ENCODE measurements at regions not wholly inside any gene's neighbourhood (a gene's known extent, or its start where the extent isn't known, plus 50 kb on each side); places are given as distances from the start of the nearest gene placed in this dataset.

DNA sequence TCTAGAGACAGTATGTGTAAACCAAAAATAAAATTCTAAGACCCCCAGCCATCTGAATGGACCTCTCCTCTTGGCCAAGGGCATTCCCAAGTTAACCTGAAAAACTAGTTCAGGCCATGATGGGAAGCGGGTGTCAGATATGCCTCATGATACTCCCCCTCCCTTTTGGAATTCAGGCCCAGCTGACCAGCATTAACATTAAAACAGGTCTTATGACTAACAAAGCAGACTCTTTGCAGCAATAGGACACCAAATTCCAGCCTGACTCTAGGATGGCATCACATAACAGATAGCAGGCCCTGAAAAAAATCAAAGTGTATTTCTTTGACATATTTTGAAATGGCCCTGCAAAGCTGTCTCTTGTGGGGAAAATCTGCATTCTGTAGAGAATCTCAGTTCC, 73.3 kb upstream of the L3MBTL4 start:
- H3K36me3 ChIP-seq (ENCODE audit: insufficient read depth, low read length), result no peaks in the 10 kb centered on the region
- no peaks in the 10 kb centered on the region for H3F3A ChIP-seq (ENCODE audit: insufficient read depth, low read length)
- no peaks in the 10 kb centered on the region for H3K9me3 ChIP-seq (ENCODE audit: low read length)
- no peaks in the 10 kb centered on the region for H3K9me2 ChIP-seq (ENCODE audit: low read depth, low read length)
- TF ChIP-seq EZH2 (IDR thresholded peaks at IDR 0.05; ENCODE audit: borderline replicate concordance, low read length), result no peak
- TF ChIP-seq, protein P1, sequence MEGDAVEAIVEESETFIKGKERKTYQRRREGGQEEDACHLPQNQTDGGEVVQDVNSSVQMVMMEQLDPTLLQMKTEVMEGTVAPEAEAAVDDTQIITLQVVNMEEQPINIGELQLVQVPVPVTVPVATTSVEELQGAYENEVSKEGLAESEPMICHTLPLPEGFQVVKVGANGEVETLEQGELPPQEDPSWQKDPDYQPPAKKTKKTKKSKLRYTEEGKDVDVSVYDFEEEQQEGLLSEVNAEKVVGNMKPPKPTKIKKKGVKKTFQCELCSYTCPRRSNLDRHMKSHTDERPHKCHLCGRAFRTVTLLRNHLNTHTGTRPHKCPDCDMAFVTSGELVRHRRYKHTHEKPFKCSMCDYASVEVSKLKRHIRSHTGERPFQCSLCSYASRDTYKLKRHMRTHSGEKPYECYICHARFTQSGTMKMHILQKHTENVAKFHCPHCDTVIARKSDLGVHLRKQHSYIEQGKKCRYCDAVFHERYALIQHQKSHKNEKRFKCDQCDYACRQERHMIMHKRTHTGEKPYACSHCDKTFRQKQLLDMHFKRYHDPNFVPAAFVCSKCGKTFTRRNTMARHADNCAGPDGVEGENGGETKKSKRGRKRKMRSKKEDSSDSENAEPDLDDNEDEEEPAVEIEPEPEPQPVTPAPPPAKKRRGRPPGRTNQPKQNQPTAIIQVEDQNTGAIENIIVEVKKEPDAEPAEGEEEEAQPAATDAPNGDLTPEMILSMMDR (IDR thresholded peaks at IDR 0.05; ENCODE audit: low read length), result no peak
- H3K4me3 ChIP-seq (ENCODE audit: low read depth, low read length, poor library complexity, severe bottlenecking), result no peak overlapping the region
- no peak overlapping the region for H3K9ac ChIP-seq (ENCODE audit: low read length)
- no peaks in the 10 kb centered on the region for H3K4me1 ChIP-seq (ENCODE audit: insufficient read depth, low read length, severe bottlenecking)
- H3K27me3 ChIP-seq (ENCODE audit: insufficient read depth, low read length), result no peaks in the 10 kb centered on the region
- H3K4me2 ChIP-seq (ENCODE audit: low read length), result no peak overlapping the region
- H4K20me1 ChIP-seq (ENCODE audit: insufficient read depth, low read length), result no peaks in the 10 kb centered on the region
- no peak overlapping the region for H3K27ac ChIP-seq (ENCODE audit: low read depth, low read length, poor library complexity, severe bottlenecking)
- H2AFZ ChIP-seq (ENCODE audit: low read length), result no peak overlapping the region
- H3K79me2 ChIP-seq (ENCODE audit: insufficient read depth, low read length), result no peaks in the 10 kb centered on the region

DNA sequence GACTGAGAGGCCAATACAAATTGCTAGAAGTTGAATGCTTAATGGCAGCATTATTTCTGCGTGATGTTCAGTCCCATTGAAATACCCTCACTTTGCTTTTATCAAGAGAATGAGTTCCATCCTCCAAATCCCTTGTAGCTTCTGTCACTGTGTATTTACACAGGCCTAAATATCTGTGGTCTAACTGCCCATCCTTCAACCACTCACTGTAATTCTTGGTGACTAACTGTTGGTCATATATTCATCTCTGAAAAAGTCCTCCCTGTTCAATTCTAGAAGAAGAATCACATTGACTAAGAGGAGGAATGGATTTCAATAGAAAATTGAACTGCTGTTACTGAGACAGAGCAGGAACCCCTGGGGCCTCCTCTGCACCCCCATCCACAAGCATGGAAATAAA, 74.2 kb upstream of the L3MBTL4 start:
- H3K4me3 ChIP-seq (ENCODE audit: low read depth, low read length, poor library complexity, severe bottlenecking), result no peak overlapping the region
- no peak overlapping the region for H3K9ac ChIP-seq (ENCODE audit: low read length)
- no peaks in the 10 kb centered on the region for H4K20me1 ChIP-seq (ENCODE audit: insufficient read depth, low read length)
- no peak overlapping the region for H3K4me2 ChIP-seq (ENCODE audit: low read length)
- H2AFZ ChIP-seq (ENCODE audit: low read length), result no peak overlapping the region
- no peaks in the 10 kb centered on the region for H3K36me3 ChIP-seq (ENCODE audit: insufficient read depth, low read length)
- no peaks in the 10 kb centered on the region for H3K79me2 ChIP-seq (ENCODE audit: insufficient read depth, low read length)
- TF ChIP-seq EZH2 (IDR thresholded peaks at IDR 0.05; ENCODE audit: borderline replicate concordance, low read length), result no peak
- TF ChIP-seq, protein P1 (IDR thresholded peaks at IDR 0.05; ENCODE audit: low read length), result no peak
- H3F3A ChIP-seq (ENCODE audit: insufficient read depth, low read length), result no peaks in the 10 kb centered on the region
- no peaks in the 10 kb centered on the region for H3K9me2 ChIP-seq (ENCODE audit: low read depth, low read length)
- no peak overlapping the region for H3K27ac ChIP-seq (ENCODE audit: low read depth, low read length, poor library complexity, severe bottlenecking)
- H3K4me1 ChIP-seq (ENCODE audit: insufficient read depth, low read length, severe bottlenecking), result no peaks in the 10 kb centered on the region
- no peaks in the 10 kb centered on the region for H3K9me3 ChIP-seq (ENCODE audit: low read length)
- no peaks in the 10 kb centered on the region for H3K27me3 ChIP-seq (ENCODE audit: insufficient read depth, low read length)

DNA sequence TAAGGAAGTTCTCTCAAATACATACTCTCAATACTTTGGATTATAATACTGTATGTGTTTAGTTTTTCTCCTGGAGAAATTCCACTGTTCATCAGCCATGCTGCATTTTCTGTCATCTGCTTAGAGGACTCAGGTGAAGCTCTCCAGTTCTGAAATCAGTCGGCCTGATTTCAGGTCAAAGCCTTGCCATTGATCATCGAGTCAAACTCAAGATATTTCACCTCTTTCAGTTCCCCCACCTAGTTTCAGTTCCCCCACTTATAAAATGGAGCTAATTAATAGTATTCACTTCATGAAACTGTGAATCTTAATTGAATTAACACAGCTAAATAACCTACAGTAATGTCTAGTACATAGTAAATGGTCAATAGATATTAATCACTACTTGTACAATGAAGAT, 75.3 kb upstream of the L3MBTL4 start:
- Histone ChIP-seq H2AFZ (ENCODE audit: low read length) (no peak overlapping the region), H4K20me1 (ENCODE audit: insufficient read depth, low read length) (no peaks in the 10 kb centered on the region), H3F3A (ENCODE audit: insufficient read depth, low read length) (no peaks in the 10 kb centered on the region), H3K79me2 (ENCODE audit: insufficient read depth, low read length) (no peaks in the 10 kb centered on the region), H3K36me3 (ENCODE audit: insufficient read depth, low read length) (no peaks in the 10 kb centered on the region), H3K4me1 (ENCODE audit: insufficient read depth, low read length, severe bottlenecking) (no peaks in the 10 kb centered on the region), H3K4me2 (ENCODE audit: low read length) (no peak overlapping the region), H3K9ac (ENCODE audit: low read length) (no peak overlapping the region), H3K4me3 (ENCODE audit: low read depth, low read length, poor library complexity, severe bottlenecking) (no peak overlapping the region), H3K27me3 (ENCODE audit: insufficient read depth, low read length) (no peaks in the 10 kb centered on the region), H3K9me2 (ENCODE audit: low read depth, low read length) (no peaks in the 10 kb centered on the region), H3K9me3 (ENCODE audit: low read length) (no peaks in the 10 kb centered on the region), H3K27ac (ENCODE audit: low read depth, low read length, poor library complexity, severe bottlenecking) (no peak overlapping the region)
- TF ChIP-seq, protein P1 (IDR thresholded peaks at IDR 0.05; ENCODE audit: low read length), result no peak
- TF ChIP-seq EZH2 (IDR thresholded peaks at IDR 0.05; ENCODE audit: borderline replicate concordance, low read length), result no peak

Data from OCI-LY1 (cell line).